HG02798 (cell line): ENCODE measurements at regions not wholly inside any gene's neighbourhood (a gene's known extent, or its start where the extent isn't known, plus 50 kb on each side); places are given as distances from the start of the nearest gene placed in this dataset.
"Not testable (repeated sequence)": the region's sequence is repeated elsewhere in the genome, so short reads cannot be mapped to it uniquely, and the experiment has no call there.

Experiments
- ATAC-seq: cut with Tn5 transposase; IDR thresholded peaks from one replicate; pipeline ENCODE4 v1.9.1; 2021; ENCODE audit warnings: mild to moderate bottlenecking; ENCODE audit not compliant: unreplicated experiment, poor library complexity

DNA sequence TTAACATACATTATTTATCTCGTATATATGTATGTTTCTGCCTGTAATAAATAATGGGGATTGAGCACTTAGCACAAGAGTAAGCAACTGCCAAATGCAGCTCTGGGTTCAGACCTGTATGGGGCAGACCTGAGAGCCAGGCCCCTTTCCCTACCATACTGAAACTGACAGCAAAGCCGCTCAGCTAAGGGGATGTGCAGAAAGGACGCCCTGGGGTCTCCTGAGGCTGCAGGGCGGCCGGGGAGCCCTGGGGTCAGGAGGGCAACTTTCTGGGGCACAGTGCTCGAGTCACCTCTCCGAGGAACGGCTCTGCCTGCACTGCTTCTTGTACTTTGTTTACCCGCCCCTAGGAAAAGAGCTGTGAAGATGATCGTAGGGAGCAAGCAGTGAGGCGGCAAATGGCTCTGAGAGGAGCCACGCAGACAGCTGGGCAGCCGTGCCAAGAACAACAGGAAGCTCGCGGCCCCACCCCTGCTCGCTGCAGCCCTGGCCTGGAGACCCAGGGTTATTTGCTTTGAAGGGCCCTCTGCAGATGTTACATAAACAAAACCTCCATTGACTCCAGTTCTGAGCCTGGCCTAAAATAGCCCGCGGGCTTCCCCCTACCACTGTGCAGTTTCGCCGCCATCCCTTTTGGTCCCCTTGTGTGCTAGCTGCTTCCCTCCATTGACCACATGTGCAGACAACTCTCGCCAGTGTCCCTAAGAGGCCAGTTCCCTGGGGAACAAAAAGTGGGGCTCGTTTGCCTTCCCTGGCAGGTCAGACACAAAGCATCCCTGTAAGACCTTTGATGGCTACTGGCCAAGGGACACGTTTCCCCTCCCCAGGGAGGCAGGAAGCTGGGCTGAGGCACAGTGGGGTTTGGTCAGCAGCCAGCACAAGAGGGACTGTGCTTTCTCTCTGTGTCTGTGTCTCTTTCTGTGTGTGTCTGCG, 111.3 kb upstream of the LNX1 start:
- peak; percentile 77 for ATAC-seq

DNA sequence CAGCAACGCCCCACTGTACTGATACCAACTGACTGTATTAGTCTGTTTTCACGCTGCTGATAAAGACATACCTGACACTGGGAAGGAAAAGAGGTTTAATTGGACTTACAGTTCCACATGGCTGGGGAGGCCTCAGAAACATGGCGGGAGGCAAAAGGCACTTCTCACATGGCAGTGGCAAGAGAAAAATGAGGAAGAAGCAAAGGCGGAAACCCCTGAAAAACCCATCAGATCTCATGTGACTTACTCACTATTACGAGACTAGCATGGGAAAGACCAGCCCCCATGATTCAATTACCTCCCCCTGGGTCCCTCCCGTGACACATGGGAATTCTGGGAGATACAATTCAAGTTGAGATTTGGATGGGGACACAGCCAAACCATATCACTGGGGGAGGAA, 110.0 kb upstream of the LNX1 start:
- not testable (repeated sequence) for ATAC-seq

DNA sequence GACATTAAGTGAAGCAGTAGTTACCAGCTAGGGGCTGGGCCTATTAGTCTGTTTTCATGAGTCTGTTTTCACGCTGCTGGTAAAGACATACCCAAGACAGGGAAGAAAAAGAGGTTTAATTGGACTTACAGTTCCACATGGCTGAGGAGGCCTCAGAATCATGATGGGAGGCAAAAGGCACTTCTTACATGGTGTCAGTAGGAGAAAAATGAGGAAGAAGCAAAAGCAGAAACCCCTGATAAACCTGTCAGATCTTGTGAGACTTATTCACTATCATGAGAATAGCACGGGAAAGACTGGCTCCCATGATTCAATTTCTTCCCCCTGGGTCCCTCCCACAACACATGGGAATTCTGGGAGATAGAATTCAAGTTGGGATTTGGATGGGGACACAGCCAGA, 108.0 kb upstream of the LNX1 start:
- not testable (repeated sequence) for ATAC-seq

DNA sequence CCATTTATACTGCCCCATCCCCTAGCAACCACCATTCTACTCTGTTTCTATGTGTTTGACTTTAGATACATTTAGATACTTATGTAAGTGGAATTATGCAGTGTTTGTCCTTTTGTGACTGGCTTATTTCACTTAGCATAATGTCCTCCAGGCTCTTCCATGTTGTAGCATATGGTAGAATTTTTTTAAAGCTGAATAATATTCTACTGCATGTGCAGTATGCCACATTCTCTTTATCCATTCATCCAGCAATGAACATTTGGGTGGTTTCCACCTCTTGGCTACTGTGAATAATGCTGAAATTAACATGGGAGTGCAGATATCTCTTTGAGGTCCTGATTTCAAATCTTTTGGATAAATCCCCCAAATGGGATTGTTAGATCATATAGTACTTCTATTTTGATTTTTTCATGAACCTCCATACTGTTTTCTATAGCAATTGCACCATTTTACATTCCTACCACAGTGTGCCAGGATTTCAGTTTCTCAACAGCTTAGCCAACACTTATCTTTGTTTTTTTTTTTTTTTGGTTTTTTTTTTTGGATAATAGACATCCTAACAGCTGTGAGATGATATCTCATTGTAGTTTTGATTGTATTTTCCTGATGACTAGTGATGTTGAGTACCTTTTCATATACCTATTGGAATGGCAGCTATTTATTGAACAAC, 105.9 kb upstream of the LNX1 start:
- no peak for ATAC-seq

DNA sequence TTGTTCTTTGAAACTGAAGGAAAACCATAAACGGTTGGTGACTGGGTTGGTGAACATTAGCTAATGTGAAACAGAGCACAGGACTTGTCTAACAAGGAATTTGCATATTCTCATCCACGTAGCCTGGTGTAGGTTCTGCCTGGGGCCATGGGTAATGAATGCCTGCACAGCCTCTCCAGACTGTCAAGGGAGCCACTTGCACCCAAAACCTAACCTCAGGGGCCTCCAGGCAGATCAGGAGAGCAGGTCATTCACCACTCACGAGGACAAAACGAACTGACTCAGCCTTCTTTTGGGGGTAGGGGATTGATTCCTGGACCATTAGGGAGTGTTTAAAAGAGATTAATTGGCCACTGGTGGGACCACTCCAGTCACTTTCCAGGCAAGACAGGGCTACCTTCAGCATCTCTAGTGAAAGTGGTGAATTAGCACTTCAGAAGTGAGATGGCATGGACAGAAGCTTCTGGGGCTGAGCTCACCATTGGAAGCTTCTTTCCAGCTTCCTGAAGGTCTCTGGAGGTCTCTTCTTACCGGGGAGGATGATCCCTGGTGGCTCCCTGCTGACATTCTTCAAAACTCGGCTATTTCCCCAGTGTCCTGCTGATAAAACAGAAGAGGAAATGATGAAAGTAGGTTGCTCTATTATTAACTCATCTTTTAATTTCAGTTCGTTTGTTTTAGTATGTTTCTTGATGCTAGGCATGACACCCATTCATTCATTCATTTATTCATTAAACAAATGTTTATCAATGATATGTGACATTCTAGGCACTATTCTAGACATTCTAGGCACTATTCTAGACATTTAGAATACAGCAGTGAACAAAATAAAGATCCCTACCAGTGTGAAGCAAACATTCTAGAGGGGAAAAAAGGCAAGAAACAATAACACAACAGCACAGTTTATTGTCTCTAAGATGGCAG, 104.5 kb upstream of the LNX1 start:
- ATAC-seq, result peak; percentile 96

DNA sequence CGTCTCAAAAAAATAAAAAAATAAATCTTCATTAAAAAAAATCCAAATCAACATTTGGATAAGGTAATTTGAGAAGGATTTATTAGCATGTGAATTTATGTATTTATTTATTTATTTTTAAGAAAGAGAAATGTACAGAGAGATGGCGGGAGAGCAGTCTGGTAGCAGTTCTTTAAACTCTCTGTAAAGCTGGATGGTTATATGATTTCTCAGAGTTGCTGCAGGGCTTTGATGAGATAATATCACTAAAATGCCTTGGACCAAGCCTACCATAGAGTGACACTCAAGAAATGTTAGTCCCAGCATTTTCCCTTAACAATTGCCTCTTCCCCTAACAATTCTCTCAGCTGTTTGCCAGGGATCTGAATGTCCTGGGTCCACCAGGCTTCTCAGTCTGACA, 103.4 kb upstream of the LNX1 start:
- no peak for ATAC-seq

DNA sequence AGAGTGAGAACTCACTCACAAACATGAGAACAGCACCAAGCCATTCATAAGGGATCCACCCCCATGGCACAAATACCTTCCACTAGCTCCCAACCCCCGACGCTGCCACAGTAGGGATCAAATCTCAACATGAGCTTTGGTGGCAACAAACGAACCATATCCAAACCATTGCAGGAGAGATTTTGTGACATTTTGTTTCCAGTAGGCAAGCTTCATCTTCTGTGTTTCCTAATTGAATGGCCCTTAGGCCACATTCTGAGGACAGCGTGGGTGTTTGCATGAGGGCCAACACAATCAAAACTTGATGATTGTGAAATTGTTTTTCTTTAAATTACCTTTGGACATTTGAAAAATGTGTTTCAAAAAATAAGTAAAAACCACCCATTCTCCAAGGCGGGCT, 102.6 kb upstream of the LNX1 start:
- no peak for ATAC-seq

DNA sequence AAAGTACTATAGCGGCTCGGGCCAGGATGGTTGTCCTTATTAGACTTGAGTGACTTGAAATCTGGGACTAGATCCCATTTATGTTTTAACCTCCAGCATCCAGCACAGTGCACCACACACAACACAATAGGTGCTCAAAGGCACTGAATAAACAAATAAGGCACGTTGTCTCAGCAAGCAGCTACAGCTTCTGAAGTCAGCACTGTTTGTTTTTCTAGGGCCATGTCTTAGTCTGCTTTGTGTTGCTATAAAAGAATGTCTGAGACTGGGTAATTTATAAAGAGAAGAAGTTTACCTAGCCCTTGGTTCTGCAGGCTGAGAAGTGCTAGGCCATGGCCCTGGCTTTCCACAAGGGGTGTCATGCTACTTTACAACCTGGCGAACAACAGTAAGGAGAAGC, 102.1 kb upstream of the LNX1 start:
- no peak for ATAC-seq

DNA sequence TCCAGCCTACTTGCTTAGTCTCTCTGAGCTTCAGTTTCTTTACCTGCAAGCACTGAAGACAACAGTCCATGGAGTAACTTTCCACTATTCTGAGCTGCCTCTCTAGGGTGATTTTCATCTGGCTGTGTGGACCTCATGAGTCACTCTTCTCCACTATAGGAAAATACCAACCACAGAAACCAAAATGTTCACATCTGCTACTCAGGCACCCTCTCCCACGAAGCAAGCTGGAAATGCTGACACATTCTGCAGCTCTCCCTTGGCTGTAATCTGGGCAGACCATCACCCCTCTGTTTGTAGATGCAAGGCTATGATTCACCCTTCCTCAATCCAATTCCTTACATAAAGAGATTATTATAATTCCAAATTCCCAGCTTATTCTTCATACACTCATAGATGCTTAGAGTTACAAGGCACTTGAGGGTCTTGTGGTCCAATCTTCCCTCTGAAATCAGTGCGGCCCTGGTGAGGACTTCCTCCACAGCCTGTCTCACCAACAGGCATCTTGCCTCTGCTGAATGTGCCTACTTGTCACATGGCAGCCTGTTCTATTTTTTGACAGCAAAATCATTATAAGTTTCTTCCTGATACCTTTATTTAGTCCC, 97.0 kb upstream of the LNX1 start:
- peak; percentile 92 for ATAC-seq

DNA sequence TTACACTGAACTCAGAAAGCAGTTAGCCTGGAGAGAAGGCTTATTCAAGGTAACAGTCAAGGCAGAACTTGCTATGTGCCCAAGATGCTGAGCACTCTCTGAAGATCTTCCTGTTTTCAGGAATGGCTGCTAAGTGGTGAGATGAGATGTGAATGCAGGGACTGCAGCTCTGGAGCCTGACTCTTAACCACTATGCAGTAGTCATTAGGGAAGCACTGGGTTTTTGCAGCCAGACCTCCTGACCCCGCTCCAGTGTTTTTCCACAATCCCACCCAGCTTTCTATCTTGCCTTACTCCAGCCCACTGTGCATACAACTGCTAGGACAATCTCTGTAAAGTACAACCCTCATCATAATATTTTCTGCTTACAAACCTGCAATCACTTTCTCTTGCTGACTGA, 95.2 kb upstream of the LNX1 start:
- ATAC-seq, result no peak

DNA sequence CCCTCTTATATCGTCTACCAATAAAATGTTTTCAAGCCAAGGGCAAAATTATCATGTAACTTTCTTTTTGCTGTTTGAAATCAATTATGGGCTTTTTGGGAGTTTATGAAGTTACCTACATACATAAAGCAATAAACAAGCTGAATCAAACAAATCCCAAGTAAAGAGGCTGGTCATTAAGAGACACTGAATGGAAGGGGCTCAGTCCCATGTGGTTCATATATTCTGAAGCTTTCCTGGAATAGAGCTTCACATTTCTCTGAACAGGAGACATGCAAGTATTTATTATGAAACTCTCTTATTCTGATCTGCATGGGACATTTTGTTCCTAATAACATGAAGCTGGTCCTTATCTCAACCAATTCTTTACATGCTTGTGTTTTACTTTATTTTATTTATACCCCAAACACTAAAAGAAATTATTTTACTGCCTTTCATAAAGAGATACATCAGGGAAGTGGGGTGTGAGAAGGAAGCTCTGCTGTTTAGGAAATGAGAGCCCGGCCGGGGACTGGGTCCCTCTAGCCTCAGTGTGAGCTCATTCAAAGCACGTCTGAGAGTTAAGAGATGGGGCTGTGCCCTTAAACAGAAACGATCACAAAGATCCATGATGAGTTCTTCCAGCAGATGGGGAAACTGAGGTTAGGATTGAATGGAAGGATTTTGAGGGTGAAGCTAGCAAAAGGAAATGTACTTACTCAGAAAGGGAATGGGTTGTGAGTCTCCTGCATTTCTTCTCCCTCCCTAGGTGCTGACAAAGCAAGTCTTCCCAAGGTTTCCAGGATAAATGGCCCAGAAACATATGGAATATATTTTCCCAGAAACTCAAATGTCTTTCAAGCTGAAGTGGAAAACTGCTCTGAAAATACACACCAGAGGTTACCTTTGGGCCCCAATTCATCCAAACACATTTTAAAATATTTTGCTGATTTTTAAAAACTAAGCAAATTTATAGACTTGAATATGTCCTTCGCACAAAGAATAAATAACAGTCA, 93.1 kb upstream of the LNX1 start:
- ATAC-seq, result no peak

DNA sequence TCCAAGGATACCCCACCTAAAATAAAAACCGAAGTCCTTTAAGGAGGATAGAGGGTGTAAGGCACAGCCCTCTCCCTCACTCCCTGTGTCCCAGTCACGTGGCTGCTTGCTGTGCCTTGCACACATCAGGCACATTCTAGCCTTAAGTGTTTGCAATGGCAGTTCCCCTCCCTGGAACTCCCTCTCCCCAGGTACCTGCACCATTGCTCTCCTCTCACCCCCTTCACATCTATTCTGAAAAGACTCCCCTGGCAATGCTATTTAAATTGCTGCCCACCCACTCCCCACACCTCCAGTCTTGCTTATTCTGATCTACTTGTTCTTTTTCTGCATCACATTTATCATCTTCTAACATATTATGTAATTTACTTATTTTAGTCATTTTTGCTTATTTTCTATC, 91.6 kb upstream of the LNX1 start:
- ATAC-seq, result no peak

DNA sequence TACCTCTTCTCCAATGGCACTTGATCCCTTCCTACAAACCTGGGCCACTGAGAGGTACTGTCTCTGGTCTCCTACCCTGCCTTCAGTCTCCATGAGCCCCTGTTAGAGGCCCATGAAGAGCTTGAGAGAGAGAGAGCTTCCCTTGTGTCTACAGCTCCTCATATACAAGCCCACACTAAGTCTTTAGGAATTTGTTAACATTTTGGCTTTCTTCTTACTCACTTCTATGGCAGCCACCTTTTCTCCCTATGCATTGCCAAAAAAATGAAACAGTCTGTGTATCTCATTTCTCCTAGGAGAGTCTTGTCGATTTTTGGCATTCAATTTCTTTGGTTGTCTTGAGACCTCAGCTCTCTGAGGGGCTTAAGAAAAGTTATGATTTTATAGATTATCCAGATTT, 90.9 kb upstream of the LNX1 start:
- ATAC-seq, result no peak

DNA sequence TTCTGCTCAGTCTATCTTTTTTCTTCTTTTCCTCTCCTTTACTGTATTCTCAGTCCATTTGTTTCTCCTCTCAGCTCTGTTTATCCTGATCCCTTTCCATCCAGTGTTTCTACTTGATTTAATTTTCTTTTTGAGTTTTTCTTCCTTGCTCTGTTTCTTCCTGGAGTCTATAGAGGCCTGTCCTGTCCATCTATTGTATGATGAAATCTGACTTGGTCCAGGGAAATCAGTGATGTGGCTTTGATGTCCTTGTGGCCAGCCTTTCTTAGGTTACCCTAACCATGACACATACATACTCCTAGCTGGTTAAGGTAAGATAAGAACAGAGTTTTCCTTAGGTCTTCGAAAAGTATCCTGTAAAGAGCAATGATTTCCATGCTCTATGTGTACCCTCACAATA, 89.3 kb upstream of the LNX1 start:
- ATAC-seq, result no peak

DNA sequence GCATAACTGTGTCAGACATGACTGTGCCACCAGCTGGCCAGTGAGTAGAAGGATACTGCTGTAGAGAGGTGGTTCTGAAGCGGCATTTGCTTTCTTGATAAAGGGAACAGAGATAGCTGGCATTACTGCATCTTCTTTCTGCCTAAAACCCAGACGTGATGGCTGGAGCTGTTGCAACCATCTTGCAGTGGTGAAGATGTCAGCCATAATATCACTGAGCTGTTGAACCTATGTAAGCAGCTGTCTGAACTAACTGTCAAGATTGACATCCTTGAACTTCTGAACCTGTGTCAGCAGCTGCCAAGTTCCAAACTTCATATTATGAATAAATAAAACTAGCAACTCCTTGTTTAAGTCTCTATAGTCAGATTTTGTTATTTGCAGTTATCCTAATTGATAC, 88.9 kb upstream of the LNX1 start:
- no peak for ATAC-seq

DNA sequence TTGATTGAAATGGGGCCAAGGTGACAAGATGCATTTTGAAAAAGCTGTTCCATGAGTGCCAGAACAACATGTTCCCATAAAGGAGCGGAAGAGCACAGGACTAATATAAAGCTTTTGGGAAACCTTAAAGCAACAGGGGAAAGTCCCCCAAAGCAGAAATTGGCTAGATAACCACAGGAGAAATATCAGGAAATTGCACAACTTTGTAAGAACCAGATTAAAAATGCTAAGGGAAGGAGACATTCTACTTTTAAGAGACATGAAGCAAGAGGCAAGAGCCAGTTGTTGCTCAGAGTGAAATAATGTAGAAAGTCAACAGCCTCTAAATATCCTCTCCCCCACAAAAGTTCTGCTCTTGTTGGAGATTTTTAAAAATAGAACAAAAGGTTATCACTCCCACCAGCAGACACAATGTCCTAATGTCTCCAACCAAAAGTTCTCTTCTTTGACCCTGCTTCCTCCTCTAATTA, 85.2 kb upstream of the LNX1 start:
- ATAC-seq, result no peak

DNA sequence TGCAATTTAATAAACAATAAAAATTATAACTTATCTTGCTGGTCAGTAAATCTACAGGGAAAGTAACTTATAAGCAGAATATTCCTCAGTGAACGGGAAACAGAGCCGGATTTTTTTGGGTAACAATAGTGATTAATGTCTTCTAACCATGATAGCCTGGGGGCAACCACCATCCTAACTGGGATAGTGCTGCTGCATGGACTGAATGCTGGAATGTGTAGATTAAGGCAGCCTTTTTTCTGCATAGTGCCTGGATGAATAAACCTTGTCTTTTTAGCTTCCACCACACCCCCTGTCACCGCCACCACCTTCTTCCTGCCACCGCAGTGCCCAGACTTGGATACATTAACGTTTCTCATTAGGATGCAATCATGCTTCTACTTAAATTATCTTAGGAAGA, 83.6 kb upstream of the LNX1 start:
- ATAC-seq, result no peak

DNA sequence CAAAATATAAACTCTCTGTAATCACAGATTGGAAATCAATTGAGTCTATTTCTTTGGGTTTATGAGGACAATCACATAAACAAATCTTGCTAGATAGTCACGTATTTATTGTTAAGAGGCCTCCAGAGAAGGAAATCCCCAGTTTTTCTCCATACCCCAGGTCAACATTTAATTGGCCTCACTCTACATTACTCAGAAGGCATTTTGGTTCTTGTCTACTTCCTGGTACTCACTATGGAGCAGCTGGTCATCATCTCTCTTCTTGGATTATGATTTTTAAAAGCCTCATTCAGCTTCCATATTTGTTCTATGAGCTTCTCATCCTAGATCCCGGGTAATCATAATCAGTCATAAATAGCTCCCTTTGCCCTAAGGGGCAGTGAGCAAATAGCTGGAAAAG, 81.6 kb upstream of the LNX1 start:
- no peak for ATAC-seq

DNA sequence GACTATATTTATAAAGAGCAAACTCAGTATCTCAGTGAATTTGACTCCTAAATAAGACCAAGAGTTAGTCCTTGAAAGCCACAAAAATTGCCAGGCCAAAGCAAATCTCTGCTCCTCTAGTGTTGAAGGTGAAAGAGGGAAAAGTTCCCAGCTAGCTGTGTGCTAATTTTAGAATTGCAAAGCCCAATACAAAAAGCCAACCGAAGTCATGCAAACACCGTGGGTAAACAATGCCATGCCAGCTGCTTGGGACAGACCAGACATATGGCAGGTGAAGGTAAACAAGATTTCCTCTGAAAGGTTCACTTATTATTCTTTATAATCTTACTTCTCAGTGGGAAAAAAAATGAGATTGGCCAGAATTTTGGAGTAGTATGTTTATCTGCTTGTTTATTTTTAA, 80.5 kb upstream of the LNX1 start:
- no peak for ATAC-seq
